Trophoblast cell (in vitro differentiated cells and primary cell): ENCODE measurements at regions not wholly inside any gene's neighbourhood (a gene's known extent, or its start where the extent isn't known, plus 50 kb on each side); places are given as distances from the start of the nearest gene placed in this dataset.

Source experiments
- DNase-seq, 2 donors: peaks; one replicate each; pipeline ENCODE4 v3.0.0-alpha.2; 2016
- H2AFZ ChIP-seq: 2 replicates; pipeline ENCODE4 v1.6.1; 2013; ENCODE audit warnings: low read length, moderate library complexity, mild to moderate bottlenecking; ENCODE audit not compliant: insufficient read depth, poor library complexity
- H2AK5ac ChIP-seq: 2 replicates; pipeline ENCODE4 v1.6.1; 2013; ENCODE audit warnings: mild to moderate bottlenecking, low read length
- H2BK120ac ChIP-seq: 2 replicates; pipeline ENCODE4 v1.6.1; 2013; ENCODE audit warnings: low read length, mild to moderate bottlenecking, moderate library complexity; ENCODE audit not compliant: insufficient read depth, poor library complexity
- H2BK12ac ChIP-seq: 2 replicates; pipeline ENCODE4 v1.6.1; 2013; ENCODE audit warnings: mild to moderate bottlenecking, low read length, moderate library complexity
- H2BK5ac ChIP-seq: 2 replicates; pipeline ENCODE4 v1.6.1; 2013; ENCODE audit warnings: low read length, low read depth, moderate library complexity, mild to moderate bottlenecking; ENCODE audit not compliant: poor library complexity
- H3K14ac ChIP-seq: 2 replicates; pipeline ENCODE4 v1.6.1; 2013; ENCODE audit warnings: mild to moderate bottlenecking, low read length
- H3K18ac ChIP-seq: 2 replicates; pipeline ENCODE4 v1.6.1; 2013; ENCODE audit warnings: mild to moderate bottlenecking, low read length
- H3K23ac ChIP-seq: 2 replicates; pipeline ENCODE4 v1.6.1; 2013; ENCODE audit warnings: low read length
- H3K27ac ChIP-seq: 2 replicates; pipeline ENCODE4 v1.5.1; 2013; ENCODE audit warnings: low read depth, mild to moderate bottlenecking, inconsistent platforms, low read length, moderate library complexity
- H3K27me3 ChIP-seq: 2 replicates; pipeline ENCODE4 v1.6.1; 2013; ENCODE audit warnings: inconsistent platforms, mild to moderate bottlenecking, low read length, moderate library complexity; ENCODE audit not compliant: insufficient read depth
- H3K36me3 ChIP-seq, 2 experiments: 1 replicate in 1 of 2; 2 replicates in 1 of 2; pipeline ENCODE4 v1.6.1; 2013; ENCODE audit warnings: low read length in 2 of 2, mild to moderate bottlenecking in 2 of 2, moderate library complexity in 1 of 2; ENCODE audit not compliant: insufficient read depth in 2 of 2, control insufficient read depth in 1 of 2
- H3K4ac ChIP-seq: 2 replicates; pipeline ENCODE4 v1.6.1; 2013; ENCODE audit warnings: low read depth, mild to moderate bottlenecking, low read length, moderate library complexity
- H3K4me1 ChIP-seq, 2 experiments: 1 replicate in 1 of 2; 2 replicates in 1 of 2; pipeline ENCODE4 v1.6.1; 2013; ENCODE audit warnings: low read length in 2 of 2, mild to moderate bottlenecking in 2 of 2, moderate library complexity in 1 of 2; ENCODE audit not compliant: insufficient read depth in 2 of 2, control insufficient read depth in 1 of 2
- H3K4me2 ChIP-seq: 2 replicates; pipeline ENCODE4 v1.6.1; 2013; ENCODE audit warnings: inconsistent platforms, mild to moderate bottlenecking, low read length, moderate library complexity
- H3K4me3 ChIP-seq: 2 replicates; pipeline ENCODE4 v1.5.1; 2013; ENCODE audit warnings: mild to moderate bottlenecking, low read depth, low read length, inconsistent platforms
- H3K79me1 ChIP-seq: one replicate; pipeline ENCODE4 v1.6.1; 2013; ENCODE audit warnings: low read length
- H3K79me2 ChIP-seq: 2 replicates; pipeline ENCODE4 v1.6.1; 2013; ENCODE audit warnings: low read length, mild to moderate bottlenecking; ENCODE audit not compliant: control insufficient read depth, insufficient read depth, poor library complexity
- H3K9ac ChIP-seq: 2 replicates; pipeline ENCODE4 v1.6.1; 2013; ENCODE audit warnings: mild to moderate bottlenecking, low read length
- H3K9me3 ChIP-seq: 2 replicates; pipeline ENCODE4 v1.6.1; 2013; ENCODE audit warnings: low read depth, mild to moderate bottlenecking, control low read depth, inconsistent platforms, low read length; ENCODE audit not compliant: insufficient read depth
- H4K12ac ChIP-seq: 2 replicates; pipeline ENCODE4 v1.6.1; 2013; ENCODE audit warnings: low read depth, mild to moderate bottlenecking, low read length, moderate library complexity
- H4K8ac ChIP-seq: 2 replicates; pipeline ENCODE4 v1.6.1; 2013; ENCODE audit warnings: low read depth, mild to moderate bottlenecking, low read length, moderate library complexity
- H4K91ac ChIP-seq: one replicate; pipeline ENCODE4 v1.6.1; 2013; ENCODE audit warnings: low read depth, mild to moderate bottlenecking, low read length, moderate library complexity
- WGBS: extraction: QIAGEN DNeasy Blood & Tissue Kit; methylation state at CpG from one replicate; pipeline ENCODE4 v1.1.7; 2013; ENCODE audit warnings: missing lambda C conversion rate; ENCODE audit not compliant: insufficient read length, insufficient coverage; ENCODE audit errors: extremely low coverage; 5-methylcytosine and 5-hydroxymethylcytosine counted together

DNA sequence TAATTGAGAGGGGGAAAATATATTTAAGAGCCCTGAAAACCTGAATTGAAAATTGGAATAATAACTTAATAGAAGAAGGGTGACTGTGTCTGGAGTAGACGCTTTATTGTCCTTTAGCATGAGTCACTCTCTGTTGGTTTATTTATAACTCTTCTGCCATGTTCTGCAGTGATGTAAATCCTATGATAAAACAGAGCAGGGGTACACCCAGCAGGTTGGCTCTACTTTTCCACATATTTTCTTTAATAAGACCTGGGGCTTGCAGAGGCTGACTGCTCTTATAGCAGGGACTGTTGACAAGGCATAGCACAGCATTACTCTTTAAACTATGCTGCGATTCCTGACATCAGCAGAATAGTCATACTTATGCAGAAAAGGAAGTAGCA is 389.9 kb upstream of the PCDH9 start:
- DNase-seq = no peak
- H2AK5ac ChIP-seq = no peak overlapping the region
- H3K4me1 ChIP-seq = peaks cover 0 to 2% of the 10 kb centered on the region in 2 experiments
- H3K9me3 ChIP-seq = no peaks in the 10 kb centered on the region
- no peak overlapping the region for H4K12ac ChIP-seq
- no peak overlapping the region for H3K14ac ChIP-seq
- no peaks in the 10 kb centered on the region for H3K36me3 ChIP-seq
- H4K8ac ChIP-seq = no peak overlapping the region
- no CpG with 5 or more reads among the region's 2 CpGs for WGBS
- H2AFZ ChIP-seq = no peak overlapping the region
- no peak overlapping the region for H3K9ac ChIP-seq
- no peaks in the 10 kb centered on the region for H3K27me3 ChIP-seq
- H4K91ac ChIP-seq = no peak overlapping the region
- H3K4me2 ChIP-seq = no peak overlapping the region
- H3K4me3 ChIP-seq = no peak overlapping the region
- no peak overlapping the region for H2BK5ac ChIP-seq
- H3K27ac ChIP-seq = no peak overlapping the region
- H3K79me2 ChIP-seq = no peaks in the 10 kb centered on the region
- H3K23ac ChIP-seq = no peak overlapping the region
- no peak overlapping the region for H3K4ac ChIP-seq
- no peaks in the 10 kb centered on the region for H3K79me1 ChIP-seq
- H3K18ac ChIP-seq = no peak overlapping the region
- H2BK120ac ChIP-seq = no peak overlapping the region
- H2BK12ac ChIP-seq = no peak overlapping the region

DNA sequence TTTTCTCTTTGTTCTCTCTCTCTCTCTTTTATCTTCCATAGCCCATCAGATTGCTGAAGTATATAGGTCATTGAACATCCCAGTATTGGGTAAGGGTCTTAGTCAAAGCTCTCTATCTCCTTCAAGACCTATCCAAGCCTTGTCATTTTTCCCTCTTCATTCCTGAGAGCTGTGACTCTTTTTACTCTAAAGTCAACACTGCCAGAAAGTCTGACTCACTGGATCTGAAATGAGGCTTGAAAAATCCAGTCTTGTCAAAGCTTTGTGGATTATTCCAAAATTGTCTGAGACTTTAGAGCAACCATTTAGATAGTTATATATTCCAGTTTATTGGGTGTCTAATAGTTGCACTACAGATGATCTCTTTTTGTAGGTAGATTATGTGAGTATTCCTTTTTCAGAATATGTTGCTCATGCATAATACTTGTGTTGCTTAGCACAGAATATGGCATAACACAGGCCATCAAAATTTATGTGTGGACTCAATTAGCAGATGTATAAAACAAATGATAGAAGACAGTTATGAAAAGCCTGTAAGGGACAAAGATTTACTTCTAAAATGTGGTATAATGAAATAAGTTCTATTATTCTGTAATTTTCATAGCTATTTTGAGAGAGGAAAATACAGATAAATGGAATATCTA is 389.3 kb upstream of the PCDH9 start:
- no peak overlapping the region for H3K18ac ChIP-seq
- H3K4me2 ChIP-seq = no peak overlapping the region
- no peaks in the 10 kb centered on the region for H3K9me3 ChIP-seq
- H4K12ac ChIP-seq = no peak overlapping the region
- H3K4me1 ChIP-seq = peaks cover 0 to 2% of the 10 kb centered on the region in 2 experiments
- no peak overlapping the region for H3K23ac ChIP-seq
- no peak overlapping the region for H3K14ac ChIP-seq
- no peak overlapping the region for H3K9ac ChIP-seq
- H3K79me2 ChIP-seq = no peaks in the 10 kb centered on the region
- H3K27me3 ChIP-seq = no peaks in the 10 kb centered on the region
- no peak overlapping the region for H2BK12ac ChIP-seq
- H3K4me3 ChIP-seq = no peak overlapping the region
- no peak overlapping the region for H2AK5ac ChIP-seq
- H2BK5ac ChIP-seq = no peak overlapping the region
- DNase-seq = no peak
- H3K36me3 ChIP-seq = no peaks in the 10 kb centered on the region
- no peaks in the 10 kb centered on the region for H3K79me1 ChIP-seq
- no peak overlapping the region for H3K4ac ChIP-seq
- H2AFZ ChIP-seq = no peak overlapping the region
- no peak overlapping the region for H2BK120ac ChIP-seq
- no peak overlapping the region for H4K8ac ChIP-seq
- H4K91ac ChIP-seq = no peak overlapping the region
- H3K27ac ChIP-seq = no peak overlapping the region

DNA sequence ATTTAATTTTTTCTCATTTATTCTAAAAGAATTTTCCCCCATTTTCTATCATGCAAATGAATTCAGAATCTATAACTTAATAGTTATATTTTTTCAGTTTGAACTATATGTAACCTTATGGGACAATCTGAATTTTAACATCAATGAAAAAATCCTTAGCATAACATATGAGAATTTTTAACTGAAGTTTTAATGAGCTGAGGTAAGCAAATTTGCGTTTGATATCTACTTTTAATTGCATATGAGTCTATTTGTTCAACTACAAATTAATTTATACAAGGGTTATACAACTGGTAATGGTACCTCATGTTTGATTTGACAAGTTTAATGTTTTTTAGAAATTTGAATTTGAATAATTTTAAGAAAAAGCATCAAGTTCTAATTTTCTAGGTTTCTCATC is 384.4 kb upstream of the PCDH9 start:
- no peak overlapping the region for H4K12ac ChIP-seq
- H3K36me3 ChIP-seq = no peaks in the 10 kb centered on the region
- no peak overlapping the region for H2BK120ac ChIP-seq
- WGBS = no CpG with 5 or more reads among the region's 1 CpG
- no peak overlapping the region for H2BK12ac ChIP-seq
- no peak overlapping the region for H4K8ac ChIP-seq
- H3K4me2 ChIP-seq = no peak overlapping the region
- no peaks in the 10 kb centered on the region for H3K79me2 ChIP-seq
- H3K4ac ChIP-seq = no peak overlapping the region
- H3K4me3 ChIP-seq = no peak overlapping the region
- no peak overlapping the region for H3K18ac ChIP-seq
- H3K9me3 ChIP-seq = no peaks in the 10 kb centered on the region
- H3K27me3 ChIP-seq = no peaks in the 10 kb centered on the region
- no peak for DNase-seq
- no peak overlapping the region for H2AFZ ChIP-seq
- no peak overlapping the region for H3K9ac ChIP-seq
- no peak overlapping the region for H2BK5ac ChIP-seq
- H3K23ac ChIP-seq = no peak overlapping the region
- H3K79me1 ChIP-seq = no peaks in the 10 kb centered on the region
- no peaks in the 10 kb centered on the region for H3K4me1 ChIP-seq
- no peak overlapping the region for H3K27ac ChIP-seq
- H2AK5ac ChIP-seq = no peak overlapping the region
- no peak overlapping the region for H4K91ac ChIP-seq
- no peak overlapping the region for H3K14ac ChIP-seq

DNA sequence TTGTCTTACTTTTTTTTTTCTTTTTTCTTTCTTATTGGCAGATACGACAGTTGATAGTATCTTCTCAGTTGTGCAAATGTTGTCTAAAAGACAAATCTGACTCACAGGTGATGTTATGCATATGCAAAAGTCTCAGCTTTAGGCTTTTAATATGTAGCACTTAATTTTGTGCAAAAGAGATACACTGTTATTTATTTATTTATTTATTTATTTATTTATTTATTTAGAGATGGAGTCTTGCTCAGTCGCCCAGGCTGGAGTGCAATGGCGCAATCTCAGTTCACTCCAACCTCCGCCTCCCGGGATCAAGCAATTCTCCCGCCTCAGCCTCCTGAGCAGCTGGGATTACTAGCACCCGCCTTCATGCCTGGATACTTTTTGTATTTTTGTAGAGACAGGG is 383.9 kb upstream of the PCDH9 start:
- H3K23ac ChIP-seq = no peak overlapping the region
- H3K18ac ChIP-seq = no peak overlapping the region
- H4K12ac ChIP-seq = no peak overlapping the region
- no peak overlapping the region for H3K14ac ChIP-seq
- no peaks in the 10 kb centered on the region for H3K36me3 ChIP-seq
- H4K91ac ChIP-seq = no peak overlapping the region
- H3K79me1 ChIP-seq = no peaks in the 10 kb centered on the region
- no peak overlapping the region for H2AK5ac ChIP-seq
- DNase-seq = no peak
- H3K4me2 ChIP-seq = no peak overlapping the region
- no peak overlapping the region for H2AFZ ChIP-seq
- no peak overlapping the region for H3K4me3 ChIP-seq
- no peaks in the 10 kb centered on the region for H3K9me3 ChIP-seq
- no peak overlapping the region for H3K4ac ChIP-seq
- no peak overlapping the region for H2BK12ac ChIP-seq
- H3K27me3 ChIP-seq = no peaks in the 10 kb centered on the region
- H3K27ac ChIP-seq = no peak overlapping the region
- H3K9ac ChIP-seq = no peak overlapping the region
- H2BK5ac ChIP-seq = no peak overlapping the region
- H3K4me1 ChIP-seq = no peaks in the 10 kb centered on the region
- H2BK120ac ChIP-seq = no peak overlapping the region
- no CpG with 5 or more reads among the region's 7 CpGs for WGBS
- no peak overlapping the region for H4K8ac ChIP-seq
- no peaks in the 10 kb centered on the region for H3K79me2 ChIP-seq
